Sigmoid colon (tissue), 4 donors: ENCODE measurements at regions not wholly inside any gene's neighbourhood (a gene's known extent, or its start where the extent isn't known, plus 50 kb on each side); places are given as distances from the start of the nearest gene placed in this dataset.

ENCODE experiments used
- POLR2A ChIP-seq, 2 donors: fragments of 450-650 bp; IDR thresholded peaks; one replicate each; pipeline ENCODE4 v1.6.1; 2016; ENCODE audit warnings: antibody characterized with exemption in 2 of 2, mild to moderate bottlenecking in 2 of 2, moderate library complexity in 2 of 2
- POLR2AphosphoS5 ChIP-seq, 4 donors: sonication (generic); formaldehyde crosslinking; IDR thresholded peaks; one replicate each; pipeline ENCODE4 v1.6.1; 2017; ENCODE audit warnings: antibody characterized with exemption in 4 of 4
- TF ChIP-seq, protein P1 (sequence below), 4 experiments: fragments of 450-650 bp in 3 of 4; fragments of 200-600 bp in 1 of 4; IDR thresholded peaks; one replicate each; pipeline ENCODE4 v1.5.1; 2016 to 2019; ENCODE audit warnings: antibody characterized with exemption in 4 of 4, mild to moderate bottlenecking in 3 of 4, moderate library complexity in 2 of 4

DNA sequence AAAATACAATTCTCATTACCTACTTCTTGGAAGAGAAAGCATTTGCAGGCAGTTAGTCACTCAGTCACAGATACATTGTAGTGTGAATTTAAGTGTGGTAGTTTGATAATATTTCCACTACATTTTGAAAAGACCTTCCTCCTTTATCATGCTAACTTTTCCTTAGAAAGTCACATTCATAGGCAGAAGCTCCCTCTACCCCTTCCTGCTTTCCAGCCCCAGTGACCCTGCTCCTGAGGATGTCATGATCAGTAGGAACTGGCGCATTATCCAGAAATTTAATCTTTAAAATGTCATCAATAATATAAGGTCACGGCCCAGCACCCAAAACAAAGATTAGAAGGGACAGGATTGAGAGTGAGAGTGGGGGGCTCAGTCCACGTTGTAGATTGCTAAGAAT lies 707.4 kb upstream of the STXBP6 start:
- TF ChIP-seq, protein P1, sequence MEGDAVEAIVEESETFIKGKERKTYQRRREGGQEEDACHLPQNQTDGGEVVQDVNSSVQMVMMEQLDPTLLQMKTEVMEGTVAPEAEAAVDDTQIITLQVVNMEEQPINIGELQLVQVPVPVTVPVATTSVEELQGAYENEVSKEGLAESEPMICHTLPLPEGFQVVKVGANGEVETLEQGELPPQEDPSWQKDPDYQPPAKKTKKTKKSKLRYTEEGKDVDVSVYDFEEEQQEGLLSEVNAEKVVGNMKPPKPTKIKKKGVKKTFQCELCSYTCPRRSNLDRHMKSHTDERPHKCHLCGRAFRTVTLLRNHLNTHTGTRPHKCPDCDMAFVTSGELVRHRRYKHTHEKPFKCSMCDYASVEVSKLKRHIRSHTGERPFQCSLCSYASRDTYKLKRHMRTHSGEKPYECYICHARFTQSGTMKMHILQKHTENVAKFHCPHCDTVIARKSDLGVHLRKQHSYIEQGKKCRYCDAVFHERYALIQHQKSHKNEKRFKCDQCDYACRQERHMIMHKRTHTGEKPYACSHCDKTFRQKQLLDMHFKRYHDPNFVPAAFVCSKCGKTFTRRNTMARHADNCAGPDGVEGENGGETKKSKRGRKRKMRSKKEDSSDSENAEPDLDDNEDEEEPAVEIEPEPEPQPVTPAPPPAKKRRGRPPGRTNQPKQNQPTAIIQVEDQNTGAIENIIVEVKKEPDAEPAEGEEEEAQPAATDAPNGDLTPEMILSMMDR (IDR thresholded peaks at IDR 0.05): no peak
- TF ChIP-seq POLR2AphosphoS5 (IDR thresholded peaks at IDR 0.05) (no peak), POLR2A (IDR thresholded peaks at IDR 0.05) (no peak)
